Tibial nerve (tissue), 4 donors: ENCODE measurements at regions not wholly inside any gene's neighbourhood (a gene's known extent, or its start where the extent isn't known, plus 50 kb on each side); places are given as distances from the start of the nearest gene placed in this dataset.
A peak's percentile ranks its signal among the peaks of the same experiment; 100 is the strongest.

Experiments
- DNase-seq, 2 donors: peaks; one replicate each; pipeline ENCODE4 v3.0.0-alpha.2; 2019; ENCODE audit warnings: low spot score in 2 of 2
- H3K27ac ChIP-seq, 4 donors: fragments of 200-600 bp; sonication (generic) in 3 of 4; one replicate each; pipeline ENCODE4 v1.5.1; 2017 to 2019; ENCODE audit warnings: mild to moderate bottlenecking in 1 of 4
- H3K27me3 ChIP-seq, 2 donors: fragments of 200-600 bp; sonication (generic) in 1 of 2; one replicate each; pipeline versions ENCODE4 v1.5.1 to v1.6.0; 2017 to 2019
- H3K36me3 ChIP-seq, 3 donors: fragments of 200-600 bp; sonication (generic); one replicate each; pipeline ENCODE4 v1.5.1; 2018 to 2019
- H3K4me1 ChIP-seq, 4 donors: fragments of 200-600 bp; sonication (generic) in 3 of 4; one replicate each; pipeline ENCODE4 v1.5.1; 2017 to 2019
- H3K4me3 ChIP-seq, 4 donors: fragments of 200-600 bp; sonication (generic) in 3 of 4; one replicate each; pipeline ENCODE4 v1.5.1; 2017 to 2019; ENCODE audit warnings: mild to moderate bottlenecking in 1 of 4, moderate library complexity in 1 of 4
- H3K9me3 ChIP-seq, 4 donors: fragments of 200-600 bp; sonication (generic) in 3 of 4; one replicate each; pipeline ENCODE4 v1.5.1; 2017 to 2019
- EP300 ChIP-seq, 2 donors: sonication (generic); formaldehyde crosslinking; IDR thresholded peaks; one replicate each; pipeline ENCODE4 v1.6.1; 2017; ENCODE audit warnings: antibody characterized with exemption in 2 of 2, mild to moderate bottlenecking in 1 of 2
- POLR2A ChIP-seq, 2 donors: fragments of 450-650 bp; IDR thresholded peaks; one replicate each; pipeline ENCODE4 v1.6.1; 2017; ENCODE audit warnings: antibody characterized with exemption in 2 of 2, mild to moderate bottlenecking in 2 of 2, moderate library complexity in 2 of 2
- WGBS, 2 donors: methylation state at CpG; one replicate each; pipeline ENCODE4 v1.1.5; 2018; 5-methylcytosine and 5-hydroxymethylcytosine counted together
- TF ChIP-seq, protein P1 (sequence below), 5 experiments: fragments of 200-600 bp in 3 of 5; fragments of 450-650 bp in 2 of 5; sonication (generic) in 3 of 5; IDR thresholded peaks; one replicate each; pipeline ENCODE4 v1.5.1; 2016 to 2019; ENCODE audit warnings: antibody characterized with exemption in 5 of 5, mild to moderate bottlenecking in 3 of 5, moderate library complexity in 2 of 5

DNA sequence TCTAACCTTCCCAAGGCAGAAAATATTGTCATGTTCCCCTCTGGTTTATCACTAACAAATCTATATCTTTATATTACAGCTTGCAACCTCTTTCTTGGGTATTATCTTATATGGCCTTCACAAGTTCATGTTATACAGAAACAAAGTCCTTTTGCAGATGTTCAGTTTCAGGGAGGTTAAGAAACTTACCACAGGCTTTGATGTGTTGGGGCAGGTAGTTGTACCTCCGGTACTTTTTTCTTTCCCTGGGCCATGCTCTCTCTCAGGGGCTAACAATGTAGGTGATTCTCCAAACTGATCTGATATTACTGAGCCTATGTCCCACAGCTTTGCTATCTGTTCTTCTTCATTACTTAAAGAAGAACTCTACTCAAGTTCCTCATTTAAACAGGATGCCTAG lies 548.9 kb upstream of the SYT4 start:
- H3K9me3 ChIP-seq: no peaks in the 10 kb centered on the region
- no peaks in the 10 kb centered on the region for H3K4me1 ChIP-seq
- H3K27me3 ChIP-seq: no peaks in the 10 kb centered on the region
- no peak overlapping the region for H3K27ac ChIP-seq
- H3K36me3 ChIP-seq: no peaks in the 10 kb centered on the region
- 94 to 100% methylated on average over 1 of the region's 1 CpG for WGBS, 2 donors
- no peak overlapping the region for H3K4me3 ChIP-seq
- no peak for DNase-seq
- no peak for TF ChIP-seq POLR2A (IDR thresholded peaks at IDR 0.05)
- no peak for TF ChIP-seq EP300 (IDR thresholded peaks at IDR 0.05)
- TF ChIP-seq, protein P1, sequence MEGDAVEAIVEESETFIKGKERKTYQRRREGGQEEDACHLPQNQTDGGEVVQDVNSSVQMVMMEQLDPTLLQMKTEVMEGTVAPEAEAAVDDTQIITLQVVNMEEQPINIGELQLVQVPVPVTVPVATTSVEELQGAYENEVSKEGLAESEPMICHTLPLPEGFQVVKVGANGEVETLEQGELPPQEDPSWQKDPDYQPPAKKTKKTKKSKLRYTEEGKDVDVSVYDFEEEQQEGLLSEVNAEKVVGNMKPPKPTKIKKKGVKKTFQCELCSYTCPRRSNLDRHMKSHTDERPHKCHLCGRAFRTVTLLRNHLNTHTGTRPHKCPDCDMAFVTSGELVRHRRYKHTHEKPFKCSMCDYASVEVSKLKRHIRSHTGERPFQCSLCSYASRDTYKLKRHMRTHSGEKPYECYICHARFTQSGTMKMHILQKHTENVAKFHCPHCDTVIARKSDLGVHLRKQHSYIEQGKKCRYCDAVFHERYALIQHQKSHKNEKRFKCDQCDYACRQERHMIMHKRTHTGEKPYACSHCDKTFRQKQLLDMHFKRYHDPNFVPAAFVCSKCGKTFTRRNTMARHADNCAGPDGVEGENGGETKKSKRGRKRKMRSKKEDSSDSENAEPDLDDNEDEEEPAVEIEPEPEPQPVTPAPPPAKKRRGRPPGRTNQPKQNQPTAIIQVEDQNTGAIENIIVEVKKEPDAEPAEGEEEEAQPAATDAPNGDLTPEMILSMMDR (IDR thresholded peaks at IDR 0.05): no peak

DNA sequence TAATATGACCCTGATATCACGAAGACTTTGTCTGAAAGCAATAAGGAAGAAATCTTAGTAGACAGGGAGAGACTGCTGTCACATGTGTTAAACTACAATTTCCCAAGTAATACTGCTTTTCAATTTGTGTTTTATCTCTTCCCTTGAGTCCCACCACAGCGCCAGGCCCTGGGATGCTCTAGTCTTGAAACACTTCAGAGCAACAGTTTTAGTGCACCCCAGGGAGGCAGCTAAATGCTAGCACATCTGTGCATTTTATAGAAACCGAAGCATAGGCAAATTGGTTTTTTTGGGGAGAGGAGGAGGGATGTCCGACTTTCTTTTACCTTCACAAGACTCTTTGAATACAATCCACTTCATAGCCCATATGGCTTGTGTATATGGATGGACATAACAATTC lies 550.0 kb upstream of the SYT4 start:
- Histone ChIP-seq H3K4me3 (no peak overlapping the region), H3K36me3 (no peaks in the 10 kb centered on the region), H3K27ac (no peak overlapping the region), H3K27me3 (no peaks in the 10 kb centered on the region), H3K9me3 (no peaks in the 10 kb centered on the region), H3K4me1 (no peaks in the 10 kb centered on the region)
- TF ChIP-seq, protein P1 (IDR thresholded peaks at IDR 0.05): no peak
- TF ChIP-seq POLR2A (IDR thresholded peaks at IDR 0.05) (no peak), EP300 (IDR thresholded peaks at IDR 0.05) (no peak)
- 48 to 59% methylated on average over 4 of the region's 4 CpGs for WGBS, 2 donors
- no peak for DNase-seq

DNA sequence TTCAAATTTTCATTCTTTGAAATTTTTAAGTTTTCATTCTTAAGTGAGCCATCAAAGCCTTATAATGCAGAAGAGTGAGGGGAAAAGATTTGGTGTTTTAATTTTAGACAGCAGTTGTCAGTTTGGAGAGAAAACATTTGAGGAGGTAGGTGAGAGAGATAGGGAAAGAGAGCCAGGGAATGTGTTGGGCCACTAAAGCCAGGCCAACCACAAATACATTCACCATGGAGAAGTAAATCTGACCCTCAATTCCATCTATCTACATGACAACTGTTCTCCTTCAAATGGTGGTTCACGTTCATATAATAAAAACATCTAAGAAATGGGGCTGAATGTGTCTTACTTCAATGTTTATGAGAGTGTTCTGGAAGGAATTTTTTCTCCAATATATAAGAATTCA lies 553.0 kb upstream of the SYT4 start:
- no peak for DNase-seq
- Histone ChIP-seq H3K4me3 (no peak overlapping the region), H3K9me3 (no peaks in the 10 kb centered on the region), H3K27ac (no peak overlapping the region), H3K36me3 (no peaks in the 10 kb centered on the region), H3K27me3 (no peaks in the 10 kb centered on the region), H3K4me1 (no peaks in the 10 kb centered on the region)
- 83 to 91% methylated on average over 1 of the region's 1 CpG for WGBS, 2 donors
- TF ChIP-seq EP300 (IDR thresholded peaks at IDR 0.05): no peak
- no peak for TF ChIP-seq POLR2A (IDR thresholded peaks at IDR 0.05)
- TF ChIP-seq, protein P1 (IDR thresholded peaks at IDR 0.05): no peak

DNA sequence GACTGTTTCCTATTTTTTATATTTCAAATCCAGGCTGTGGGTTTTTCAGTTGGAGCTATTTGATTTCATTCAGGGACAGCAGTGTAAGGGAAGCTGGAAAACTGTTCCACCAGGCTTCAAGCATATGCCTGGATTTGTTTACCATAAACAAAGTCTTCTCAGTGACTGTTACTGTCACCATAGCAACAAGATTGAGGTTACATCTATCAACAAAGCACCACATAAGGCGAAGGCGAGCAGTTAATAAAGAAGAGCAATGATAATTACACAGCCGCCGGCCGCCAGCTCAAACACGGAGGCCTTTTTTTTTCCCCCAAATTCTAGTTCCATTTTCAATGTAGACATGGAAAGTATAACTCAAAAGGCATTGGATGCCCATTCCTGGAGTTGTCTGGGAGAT lies 553.7 kb upstream of the SYT4 start:
- no peaks in the 10 kb centered on the region for H3K9me3 ChIP-seq
- WGBS, 2 donors: 64 to 72% methylated on average over 6 of the region's 6 CpGs
- H3K4me1 ChIP-seq: no peaks in the 10 kb centered on the region
- H3K27ac ChIP-seq: no peak overlapping the region
- DNase-seq: no peak
- no peak for TF ChIP-seq POLR2A (IDR thresholded peaks at IDR 0.05)
- TF ChIP-seq, protein P1 (IDR thresholded peaks at IDR 0.05): no peak
- no peak for TF ChIP-seq EP300 (IDR thresholded peaks at IDR 0.05)
- no peaks in the 10 kb centered on the region for H3K27me3 ChIP-seq
- no peak overlapping the region for H3K4me3 ChIP-seq
- no peaks in the 10 kb centered on the region for H3K36me3 ChIP-seq

DNA sequence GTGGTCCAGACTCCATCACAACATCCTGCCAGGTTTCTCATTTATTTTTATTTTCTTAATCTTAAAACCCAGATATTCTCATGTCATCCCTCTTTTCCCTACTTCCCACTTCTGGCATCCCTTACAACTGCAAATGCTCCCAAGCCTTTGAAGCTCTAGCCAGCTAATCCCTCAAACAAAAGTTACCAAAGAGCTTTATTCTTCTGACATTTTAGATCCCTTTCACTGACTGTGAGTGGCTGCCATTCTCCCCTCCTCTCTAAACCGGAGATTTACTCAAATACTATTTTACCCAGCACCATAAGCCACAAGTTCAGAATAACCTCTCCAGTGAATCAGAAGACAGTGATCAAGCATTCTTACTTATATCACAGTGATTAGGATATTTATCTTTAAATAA lies 569.0 kb upstream of the SYT4 start:
- TF ChIP-seq POLR2A (IDR thresholded peaks at IDR 0.05) (no peak), EP300 (IDR thresholded peaks at IDR 0.05) (no peak)
- TF ChIP-seq, protein P1 (IDR thresholded peaks at IDR 0.05): no peak
- H3K36me3 ChIP-seq: no peaks in the 10 kb centered on the region
- no peak for DNase-seq
- WGBS, 2 donors: 40 to 42% methylated on average over 1 of the region's 1 CpG
- no peaks in the 10 kb centered on the region for H3K27me3 ChIP-seq
- no peaks in the 10 kb centered on the region for H3K9me3 ChIP-seq
- no peak overlapping the region for H3K4me3 ChIP-seq
- H3K4me1 ChIP-seq: peaks cover 0 to 7% (median 3%) of the 10 kb centered on the region in 4 donors
- peak overlapping the region; percentile 18 to 80 (median 56) for H3K27ac ChIP-seq
